Activated gamma-delta T cell treated with Interleukin-2 at 50 U/mL for 16 hours (primary cell): ENCODE measurements at regions not wholly inside any gene's neighbourhood (a gene's known extent, or its start where the extent isn't known, plus 50 kb on each side); places are given as distances from the start of the nearest gene placed in this dataset.
"Not testable (repeated sequence)": the region's sequence is repeated elsewhere in the genome, so short reads cannot be mapped to it uniquely, and the experiment has no call there.

Source experiments
- DNase-seq: peaks from one replicate; pipeline ENCODE4 v3.0.0-alpha.2; 2020

DNA sequence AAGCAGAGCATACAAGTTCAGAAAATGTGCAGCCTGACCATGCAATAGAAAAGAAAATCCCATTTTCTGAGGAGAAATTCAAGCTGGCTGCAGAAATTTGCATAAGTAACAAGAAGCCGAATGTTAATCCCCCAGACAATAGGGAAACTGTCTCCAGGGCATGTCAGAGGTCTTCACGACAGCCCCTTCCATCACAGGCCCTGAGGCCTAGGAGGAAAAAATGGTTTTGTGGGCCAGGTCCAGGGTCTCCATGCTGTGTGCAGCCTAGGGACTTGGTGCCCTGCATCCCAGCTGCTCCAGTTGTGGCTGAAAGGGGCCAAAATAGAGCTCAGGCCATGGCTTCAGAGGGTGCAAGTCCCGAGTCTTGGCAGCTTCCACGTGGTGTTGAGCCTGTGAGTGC lies 225.8 kb upstream of the MSX2 start:
- DNase-seq = not testable (repeated sequence)

GRCh38 chr5:174500636-174501035 lies 223.7 kb upstream of the MSX2 start:
- DNase-seq = no peak

DNA sequence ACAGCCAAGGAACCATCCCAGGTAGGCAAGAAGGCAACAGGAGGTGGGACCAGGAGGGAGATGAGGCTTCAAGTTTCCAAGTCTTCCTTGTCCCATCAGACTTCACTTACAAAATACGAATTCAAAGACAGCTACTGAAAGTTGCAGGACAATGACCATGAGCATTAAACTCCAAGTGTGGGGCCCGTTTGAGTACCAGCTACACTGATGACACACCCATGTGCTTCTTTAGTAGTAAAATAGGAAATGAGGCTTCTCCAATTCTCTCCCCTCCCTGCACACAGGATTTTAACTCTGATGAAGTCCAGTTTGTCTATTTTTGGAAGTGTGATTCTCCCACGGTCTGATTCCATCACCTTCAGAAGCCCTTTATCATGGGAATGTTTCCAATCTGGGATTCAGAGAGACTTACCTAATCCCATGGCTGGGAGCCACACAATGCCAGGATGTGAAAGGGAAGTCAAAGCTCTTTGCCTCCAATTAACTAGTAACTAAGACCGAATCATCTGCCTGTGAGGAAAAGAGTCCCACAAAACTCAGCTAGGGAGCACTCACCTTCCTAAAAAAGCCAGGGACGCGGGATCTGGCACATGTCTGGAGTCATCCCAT lies 222.8 kb upstream of the MSX2 start:
- no peak for DNase-seq

DNA sequence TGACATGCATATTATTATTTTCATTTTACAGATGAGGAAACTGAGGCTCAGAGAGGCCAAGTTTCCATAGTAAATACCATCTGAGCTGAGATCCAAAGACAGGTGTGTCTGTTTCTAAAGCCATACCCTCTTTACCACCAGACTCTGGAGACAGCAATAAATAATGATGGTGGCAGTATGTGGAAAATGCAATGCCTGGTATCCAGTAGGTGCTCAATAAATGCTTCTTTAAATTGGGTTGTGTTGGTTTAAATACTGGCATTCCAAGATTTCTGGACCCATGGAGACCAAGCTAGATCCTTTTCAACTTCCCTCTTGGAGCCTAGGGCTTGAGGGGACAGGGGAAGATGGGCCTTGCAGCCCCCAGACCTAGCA lies 221.3 kb upstream of the MSX2 start:
- DNase-seq = no peak

- no peak for DNase-seq
Measured at GRCh38 chr5:174503461-174504265, 220.7 kb upstream of the MSX2 start.

GRCh38 chr5:174504266-174504726 lies 220.1 kb upstream of the MSX2 start:
- DNase-seq = no peak

DNA sequence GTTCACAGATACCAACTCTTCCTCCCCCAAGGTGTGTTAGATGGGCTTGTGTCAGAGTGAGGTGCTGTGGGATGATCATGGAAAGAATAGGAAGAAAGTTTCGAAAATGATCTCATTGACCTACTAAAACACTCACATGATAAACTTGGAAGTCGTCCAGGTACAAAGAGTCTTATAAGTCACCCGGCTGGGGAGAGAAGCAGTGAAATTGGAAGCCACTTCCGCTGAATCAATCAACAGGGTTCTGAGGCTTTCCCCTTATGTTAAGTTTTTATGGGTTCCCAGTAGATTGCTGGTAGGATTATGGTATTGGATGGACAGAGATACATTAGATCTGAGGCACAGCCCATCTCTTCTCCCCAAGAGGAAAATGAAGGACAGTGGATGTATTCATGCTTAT lies 218.8 kb upstream of the MSX2 start:
- no peak for DNase-seq

DNA sequence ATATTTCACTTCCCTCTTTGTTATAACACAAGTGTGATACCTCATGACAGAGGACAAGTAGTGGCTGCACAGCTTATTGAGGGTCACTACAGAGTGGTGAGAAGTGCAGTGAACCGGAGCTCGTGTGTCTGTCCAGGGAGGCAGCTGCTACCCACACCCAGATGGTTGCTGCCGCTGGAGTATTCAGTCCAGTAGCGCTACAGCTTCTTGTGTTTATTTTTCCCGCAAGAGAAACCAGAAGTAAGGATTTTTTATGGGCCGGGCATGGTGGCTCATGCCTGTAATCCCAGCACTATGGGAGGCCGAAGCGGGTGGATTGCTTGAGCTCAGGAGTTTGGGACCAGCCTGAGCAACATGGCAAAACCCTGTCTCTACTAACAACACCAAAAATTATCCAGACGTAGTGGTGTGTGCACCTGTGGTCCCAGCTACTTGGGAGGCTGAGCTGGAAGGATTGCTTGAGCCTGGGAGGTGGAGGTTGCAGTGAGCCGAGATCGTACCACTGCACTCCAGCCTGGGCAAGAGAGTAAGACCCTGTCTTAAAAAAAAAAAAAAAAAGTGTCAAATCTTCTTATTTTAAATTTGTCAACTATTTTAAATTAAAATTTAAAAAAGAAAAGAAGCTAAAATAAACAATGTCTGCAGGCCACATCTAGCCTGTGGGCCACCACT lies 213.5 kb upstream of the MSX2 start:
- DNase-seq = not testable (repeated sequence)

DNA sequence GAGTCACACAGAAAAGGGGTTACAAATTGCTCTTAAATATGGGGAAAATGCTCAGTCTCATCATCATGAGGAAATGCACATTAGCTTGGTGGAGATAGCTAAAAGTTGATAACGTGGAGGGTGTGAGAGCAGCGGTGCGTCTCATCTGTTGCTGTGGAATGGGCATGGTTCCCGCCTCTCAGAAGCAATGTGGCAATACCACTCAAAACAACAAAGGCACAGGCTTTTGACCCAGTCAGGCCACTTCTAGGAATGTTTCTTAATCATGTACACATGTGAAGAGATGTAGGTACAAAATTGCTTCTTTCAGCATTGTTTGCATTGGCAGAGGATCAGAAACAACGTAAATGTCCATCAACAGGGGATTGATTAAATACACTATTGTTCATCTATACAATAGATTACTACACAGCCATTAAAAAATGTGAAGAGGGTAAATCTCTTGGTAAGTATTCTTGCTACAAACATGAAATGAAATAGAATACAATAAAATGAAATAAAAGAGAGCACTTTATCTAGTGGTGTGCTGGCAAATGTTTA lies 212.6 kb upstream of the MSX2 start:
- DNase-seq = no peak

DNA sequence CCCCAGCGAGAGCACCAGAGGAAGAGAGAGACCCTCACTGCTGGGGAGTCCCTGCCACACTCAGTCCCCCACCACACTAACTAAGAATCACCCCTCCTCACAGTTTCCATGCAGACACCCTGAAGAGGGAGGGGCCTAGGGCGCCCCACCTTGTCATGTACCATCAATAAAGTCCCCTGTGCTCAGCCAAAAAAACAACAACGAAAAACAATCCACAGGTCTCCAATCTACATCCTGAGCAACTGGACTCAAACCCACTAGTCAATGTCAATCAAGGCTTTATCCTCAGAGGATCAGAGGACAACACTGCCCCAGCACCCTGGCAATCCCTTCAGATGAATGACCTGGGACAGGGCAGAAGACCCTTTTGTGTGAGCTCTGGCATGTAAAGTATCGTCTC lies 210.1 kb upstream of the MSX2 start:
- DNase-seq = no peak

DNA sequence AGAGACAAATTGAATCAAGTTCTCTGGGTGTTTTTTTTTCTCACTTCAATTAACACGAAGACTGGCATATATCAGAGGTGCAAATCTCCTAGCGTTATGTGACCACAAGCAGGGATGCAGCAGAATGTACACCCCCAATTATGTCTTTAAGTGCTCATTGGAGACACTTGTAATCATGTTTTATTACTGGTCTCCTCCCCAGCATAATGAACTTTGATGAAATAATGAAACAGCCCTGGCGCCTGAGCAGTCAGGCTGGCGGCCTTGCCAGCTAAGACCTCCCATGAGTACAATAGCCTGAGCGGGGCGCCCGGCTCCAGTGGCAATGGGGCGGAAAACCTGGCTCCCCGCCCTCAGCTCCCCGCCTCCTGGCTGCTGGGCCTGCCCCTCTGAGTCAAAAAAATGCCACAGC lies 209.4 kb upstream of the MSX2 start:
- DNase-seq = no peak

- DNase-seq = no peak
Measured at GRCh38 chr5:174516741-174517140, 207.6 kb upstream of the MSX2 start.

DNA sequence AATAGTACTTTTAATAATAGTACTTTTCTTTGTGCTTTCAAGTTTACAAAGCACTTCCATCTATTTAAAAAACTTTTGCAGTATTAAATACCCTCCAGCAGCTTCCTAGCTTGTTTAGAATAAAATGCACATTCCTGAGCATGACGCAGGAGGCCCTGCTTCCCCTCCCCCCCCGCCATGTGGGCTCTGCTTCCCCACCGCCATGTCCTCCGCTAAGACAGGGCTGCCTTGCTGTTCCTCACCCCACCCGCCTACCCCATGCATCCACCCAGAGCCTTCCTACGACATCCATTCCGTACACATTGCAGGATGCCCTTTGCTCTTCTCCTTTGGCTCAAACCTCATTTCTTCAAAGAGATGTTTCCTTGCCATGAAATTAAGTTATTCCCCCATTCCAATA lies 205.9 kb upstream of the MSX2 start:
- DNase-seq = no peak

GRCh38 chr5:174520420-174521396 lies 203.7 kb upstream of the MSX2 start:
- DNase-seq = no peak

DNA sequence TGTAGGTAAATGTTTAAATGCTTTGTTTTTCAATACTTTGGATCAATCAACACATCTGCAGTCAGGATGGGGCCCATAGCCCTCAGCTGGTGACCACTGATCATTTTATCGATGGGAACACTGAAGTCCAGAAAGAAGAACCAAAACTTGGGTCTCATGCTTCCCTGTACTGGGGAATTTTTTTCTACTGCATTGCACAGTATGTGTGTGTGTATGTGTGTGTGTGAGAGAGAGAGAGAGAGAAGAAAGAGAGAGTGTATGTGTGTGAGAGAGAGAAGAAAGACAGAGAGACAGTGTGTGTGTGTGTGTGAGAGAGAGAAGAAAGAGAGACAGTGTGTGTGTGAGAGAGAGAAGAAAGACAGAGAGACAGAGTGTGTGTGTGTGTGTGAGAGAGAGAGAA lies 202.9 kb upstream of the MSX2 start:
- DNase-seq = no peak

- no peak for DNase-seq
Measured at GRCh38 chr5:174522480-174523260, 201.7 kb upstream of the MSX2 start.

DNA sequence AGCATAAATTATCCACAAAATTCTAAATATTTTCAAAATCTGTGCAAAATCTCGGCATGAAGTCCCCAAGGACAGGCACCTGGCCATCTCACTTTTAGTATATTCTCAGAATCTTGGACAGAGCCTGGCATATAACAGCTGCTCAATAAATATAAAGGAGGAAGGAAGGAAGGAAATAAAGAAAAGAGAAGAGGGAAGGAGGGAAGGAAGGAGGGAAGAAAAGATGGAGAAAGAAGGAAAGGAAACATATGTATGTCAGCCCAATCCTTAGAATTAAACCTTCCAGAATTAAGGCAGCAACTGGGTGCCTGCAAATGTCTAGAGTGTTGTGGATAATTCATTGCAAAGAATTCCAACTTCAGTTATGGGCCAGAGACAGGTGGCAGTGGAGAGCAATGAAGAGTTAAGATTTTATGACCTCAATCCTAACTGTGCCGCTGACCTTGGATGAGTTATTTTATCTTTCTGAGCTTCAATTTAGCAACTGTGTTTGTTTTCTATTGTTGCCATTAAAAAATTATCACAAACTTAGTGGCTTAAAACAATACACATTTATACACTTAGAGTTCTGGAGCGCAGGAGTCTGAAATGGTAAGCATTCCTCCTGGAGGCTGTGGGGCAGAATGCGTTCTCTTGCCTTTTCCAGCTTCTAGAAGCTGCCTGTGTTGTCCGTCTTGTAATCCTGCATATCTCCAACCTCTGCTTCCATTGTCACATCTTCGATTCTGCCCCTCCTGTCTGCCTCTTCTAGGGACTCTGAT lies 200.9 kb upstream of the MSX2 start:
- DNase-seq = no peak

DNA sequence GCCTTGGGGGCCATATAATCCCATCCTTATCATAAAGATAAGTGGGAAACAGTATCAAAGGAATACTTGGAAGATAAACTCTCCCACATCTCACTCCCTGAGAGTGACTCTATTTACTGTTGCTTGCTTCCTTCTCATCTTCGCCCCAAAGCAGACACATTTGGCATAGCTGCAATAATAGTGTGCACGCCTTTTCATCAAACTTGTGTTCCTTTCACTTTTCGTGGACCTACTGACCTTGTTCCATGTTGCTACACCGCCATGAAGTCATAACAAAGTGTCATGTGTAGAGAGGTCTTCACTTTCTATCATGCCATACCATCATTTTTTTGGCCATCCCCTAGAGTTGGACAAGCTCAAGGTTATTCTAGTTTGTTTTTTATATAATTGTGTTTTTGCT lies 200.0 kb upstream of the MSX2 start:
- DNase-seq = no peak

DNA sequence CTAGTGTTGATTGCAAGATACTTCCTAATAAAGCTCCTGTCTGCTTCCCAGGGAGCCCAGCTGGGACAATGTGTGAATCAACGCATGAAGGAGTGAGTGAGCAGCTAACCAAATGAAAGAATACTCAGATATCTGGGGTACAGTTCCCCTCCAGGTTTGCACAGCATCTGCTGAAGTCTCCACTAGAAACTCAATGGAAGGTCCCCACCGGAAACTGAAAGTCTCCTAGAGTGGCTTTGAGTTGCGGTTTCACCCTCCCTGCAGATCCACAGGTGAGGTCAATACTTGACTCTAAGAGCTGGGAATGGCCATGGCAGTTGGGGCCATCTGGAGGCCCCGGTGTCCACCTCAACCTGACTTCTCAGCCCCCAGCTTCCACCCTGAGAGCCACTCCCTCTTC lies 198.2 kb upstream of the MSX2 start:
- DNase-seq = no peak

GRCh38 chr5:174527916-174528540 lies 196.4 kb upstream of the MSX2 start:
- no peak for DNase-seq
